DMS114 treated with DMSO at 0.1 percent for 48 hours (cell line): ENCODE measurements at regions not wholly inside any gene's neighbourhood (a gene's known extent, or its start where the extent isn't known, plus 50 kb on each side); places are given as distances from the start of the nearest gene placed in this dataset.
"Not testable (repeated sequence)": the region's sequence is repeated elsewhere in the genome, so short reads cannot be mapped to it uniquely, and the experiment has no call there.

ENCODE experiments used
- DNase-seq: peaks from one replicate; lab custom pipeline; 2025; ENCODE audit not compliant: unreplicated experiment; lab: John Stamatoyannopoulos, UW

DNA sequence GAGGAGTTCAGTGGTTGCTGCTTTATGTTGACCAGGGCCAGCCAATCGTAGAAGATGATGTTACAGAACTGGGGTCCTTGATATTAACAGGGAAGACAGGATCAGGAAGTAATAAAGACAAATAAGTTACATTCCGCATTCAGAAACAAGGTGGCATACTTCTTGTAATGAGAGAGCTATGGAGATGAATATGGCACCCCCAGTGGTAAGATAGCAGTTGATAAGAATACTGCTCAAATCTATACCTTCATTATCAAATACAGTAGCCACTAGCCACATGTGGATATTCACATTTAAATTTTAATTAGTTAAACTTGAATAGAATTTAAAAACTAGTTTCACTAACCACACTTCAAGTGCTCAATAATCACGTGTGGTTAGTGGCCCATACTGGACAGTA is 290.4 kb upstream of the RBMS1 start:
- no peak for DNase-seq

GRCh38 chr2:160790738-160791137 is 297.1 kb upstream of the RBMS1 start:
- no peak for DNase-seq

DNA sequence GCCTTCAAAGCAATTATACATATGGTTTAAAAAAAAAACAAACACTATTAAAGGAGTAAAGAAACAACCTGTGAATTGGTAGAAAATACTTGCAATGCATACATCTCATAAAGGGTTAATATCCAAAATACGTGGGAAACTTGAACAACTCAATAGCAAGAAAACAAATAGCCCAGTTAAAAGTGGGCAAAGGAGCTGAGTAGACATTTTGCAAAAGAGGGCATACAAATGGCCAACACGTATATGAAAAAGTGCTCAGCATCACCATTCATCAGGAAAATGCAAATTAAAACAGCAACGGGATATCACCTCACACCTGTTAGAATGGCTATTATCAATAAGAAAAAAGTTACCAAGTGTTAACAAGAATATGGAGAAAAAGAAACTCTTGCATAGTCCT is 298.3 kb upstream of the RBMS1 start:
- no peak for DNase-seq

DNA sequence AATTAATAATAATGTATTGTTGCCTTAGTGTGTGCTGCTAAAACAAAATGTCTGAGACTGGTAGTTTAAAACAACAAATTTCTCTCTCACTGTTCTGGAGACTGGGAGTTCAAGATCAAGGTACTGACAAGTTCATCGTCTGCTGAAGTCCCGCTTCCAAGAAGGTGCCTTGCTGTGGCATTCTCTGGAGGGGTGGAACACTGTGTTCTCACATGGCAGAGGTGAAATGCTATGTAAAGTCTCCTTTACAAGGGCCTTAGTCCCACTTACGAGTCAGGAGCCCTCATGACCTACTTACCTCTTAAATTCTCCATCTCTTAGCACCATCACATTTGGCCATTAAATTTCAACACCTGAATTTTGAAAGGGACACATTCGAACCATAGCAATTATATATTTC is 299.2 kb upstream of the RBMS1 start:
- no peak for DNase-seq

DNA sequence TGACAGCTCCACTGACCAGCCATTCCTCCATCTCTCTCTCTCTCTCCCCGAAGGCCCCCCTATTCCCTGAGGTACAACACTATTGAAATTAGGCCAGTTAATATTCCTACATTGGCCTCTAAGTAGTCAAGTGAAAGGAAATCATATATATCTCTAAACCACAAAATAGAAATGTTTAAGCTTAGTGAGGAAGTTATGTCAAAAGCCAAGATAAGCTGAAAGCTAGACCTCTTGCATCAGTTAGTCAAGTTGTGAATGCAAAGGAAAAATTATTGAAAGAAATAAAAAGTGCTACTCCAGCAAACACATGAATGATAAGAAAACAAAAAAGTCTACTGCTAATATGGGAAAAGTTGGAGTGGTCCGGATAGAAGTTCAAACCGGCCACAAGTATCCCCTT is 301.3 kb upstream of the RBMS1 start:
- no peak for DNase-seq

- no peak for DNase-seq
These were observed 310.3 kb upstream of the RBMS1 start for GRCh38 chr2:160803881-160804280.

GRCh38 chr2:160810406-160810805 is 316.8 kb upstream of the RBMS1 start:
- no peak for DNase-seq

GRCh38 chr2:160812830-160813505 is 319.4 kb upstream of the RBMS1 start:
- no peak for DNase-seq

- DNase-seq = no peak
These were observed 319.9 kb upstream of the RBMS1 start for GRCh38 chr2:160813506-160813858.

DNA sequence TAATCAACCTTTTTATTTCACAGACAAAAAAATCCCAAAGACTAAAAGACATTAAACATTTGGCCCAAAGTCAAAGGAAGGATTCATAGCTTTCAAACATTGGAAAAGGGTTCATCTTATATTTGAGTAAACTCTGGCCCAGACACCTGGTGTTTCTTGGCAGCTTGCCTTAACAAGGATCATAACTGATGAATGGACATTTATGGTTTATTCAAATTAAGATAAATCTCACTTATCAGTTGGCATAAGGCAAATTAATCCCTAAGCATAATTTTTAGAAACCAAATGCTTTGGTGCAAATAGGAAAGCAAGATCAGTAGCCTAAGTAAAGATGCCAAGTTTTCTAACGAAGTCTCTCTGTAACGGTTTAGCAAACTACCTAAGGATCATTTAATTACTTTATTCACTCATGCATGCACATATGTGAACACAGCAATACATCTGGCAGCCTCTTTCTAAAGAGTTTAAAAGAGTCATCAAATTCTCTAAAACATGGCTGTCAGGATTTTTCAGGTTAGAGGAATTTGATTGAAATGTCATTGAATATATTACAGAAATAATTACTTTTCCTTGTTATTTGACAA is 323.4 kb upstream of the RBMS1 start:
- DNase-seq = no peak

DNA sequence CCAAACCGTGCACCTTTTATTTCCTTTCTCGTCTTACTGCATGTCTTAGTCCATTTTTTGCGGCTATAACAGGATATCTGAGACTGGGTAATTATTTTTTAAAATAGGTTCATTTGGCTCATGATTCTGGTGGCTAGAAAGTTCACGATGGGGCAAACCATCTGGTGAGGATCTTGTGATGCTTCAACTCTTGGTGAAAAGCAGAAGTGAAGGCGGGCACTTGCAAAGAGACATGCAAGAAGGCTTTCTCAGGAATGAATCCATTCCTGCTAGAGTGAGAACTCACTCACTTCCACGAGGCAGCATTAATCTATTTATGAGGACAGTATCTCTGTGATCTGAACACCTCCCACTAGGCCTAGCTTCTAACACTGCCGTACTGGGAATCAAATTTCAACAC is 327.1 kb upstream of the RBMS1 start:
- no peak for DNase-seq

DNA sequence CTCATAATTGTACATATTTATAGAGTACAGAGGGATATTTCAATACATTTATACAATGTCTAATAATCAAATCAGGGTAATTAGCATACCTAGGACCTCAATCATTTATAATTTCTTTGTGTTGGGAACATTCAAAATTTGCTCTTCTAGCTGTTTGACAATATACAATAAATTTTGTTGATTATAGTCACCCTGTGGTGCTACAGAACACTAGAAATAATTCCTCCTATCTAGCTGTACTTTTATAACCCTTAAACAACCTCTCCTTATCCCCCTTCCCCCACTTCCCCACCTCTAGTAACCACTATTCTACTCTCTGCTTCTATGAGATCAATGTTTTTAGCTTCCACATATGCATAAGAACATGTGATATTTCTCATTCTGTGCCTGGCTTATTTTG is 328.4 kb upstream of the RBMS1 start:
- no peak for DNase-seq

- DNase-seq = no peak
These were observed 331.8 kb upstream of the RBMS1 start for GRCh38 chr2:160825433-160825832.

GRCh38 chr2:160826496-160826895 is 332.9 kb upstream of the RBMS1 start:
- DNase-seq = no peak

GRCh38 chr2:160828076-160828475 is 332.2 kb upstream of the TANK start:
- DNase-seq = no peak

DNA sequence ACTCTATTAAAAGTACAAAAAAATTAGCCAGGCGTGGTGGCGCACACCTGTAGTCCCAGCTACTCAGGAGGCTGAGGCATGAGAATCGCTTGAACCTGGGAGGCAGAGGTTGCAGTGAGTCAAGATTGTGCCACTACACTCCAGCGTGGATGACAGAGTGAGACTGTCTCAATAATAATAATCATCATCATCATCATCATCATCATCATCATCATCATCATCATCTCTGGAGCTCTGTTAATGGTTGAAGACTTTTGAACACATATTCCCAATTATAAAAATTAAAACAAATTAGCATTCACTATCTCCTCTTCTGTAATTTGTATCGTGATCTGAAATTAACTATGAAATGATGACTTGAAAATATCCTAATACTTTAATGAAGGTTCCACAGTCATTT is 327.8 kb upstream of the TANK start:
- not testable (repeated sequence) for DNase-seq

DNA sequence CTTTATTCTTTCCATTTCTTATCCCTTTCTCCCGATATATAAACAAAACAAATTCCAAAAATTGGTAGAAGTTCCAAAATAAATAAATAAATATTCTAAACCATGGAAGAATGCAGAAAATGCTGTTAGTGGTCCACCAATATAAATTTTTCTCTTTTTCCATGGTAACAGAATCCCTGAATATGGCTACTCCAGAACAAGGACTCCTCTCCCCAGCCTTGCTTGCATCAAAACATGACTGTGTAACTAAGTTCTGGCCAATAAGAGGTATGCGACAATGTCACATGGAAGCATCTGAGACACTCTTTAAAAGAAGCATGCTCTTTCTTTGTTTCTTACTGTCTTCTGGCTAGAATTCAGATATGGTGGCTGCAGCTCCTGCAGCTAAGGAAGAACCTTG is 325.1 kb upstream of the TANK start:
- DNase-seq = no peak

- no peak for DNase-seq
These were observed 323.5 kb upstream of the TANK start for GRCh38 chr2:160836755-160837154.

GRCh38 chr2:160837416-160837815 is 322.8 kb upstream of the TANK start:
- DNase-seq = no peak

GRCh38 chr2:160838147-160838546 is 322.1 kb upstream of the TANK start:
- no peak for DNase-seq

- no peak for DNase-seq
These were observed 321.5 kb upstream of the TANK start for GRCh38 chr2:160838691-160839090.

DNA sequence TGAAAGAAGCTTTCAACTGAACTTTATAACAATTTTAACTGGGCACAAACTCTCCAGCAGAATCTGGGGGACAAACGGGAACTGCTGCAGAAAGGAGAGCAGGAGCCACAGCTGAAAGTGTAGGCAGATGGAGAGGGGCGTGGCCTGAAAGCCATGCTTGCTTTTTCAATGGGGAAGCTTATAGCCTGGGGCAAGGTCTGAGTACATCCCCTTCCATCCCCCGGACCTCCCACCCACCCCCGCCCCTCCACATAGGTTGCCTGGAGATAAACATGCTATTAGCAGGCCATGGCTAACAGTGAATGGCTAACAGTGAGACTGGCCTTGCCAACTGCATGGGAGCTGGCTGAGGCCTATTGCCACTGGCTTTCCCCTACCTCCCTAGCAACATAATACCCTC is 317.9 kb upstream of the TANK start:
- no peak for DNase-seq

DNA sequence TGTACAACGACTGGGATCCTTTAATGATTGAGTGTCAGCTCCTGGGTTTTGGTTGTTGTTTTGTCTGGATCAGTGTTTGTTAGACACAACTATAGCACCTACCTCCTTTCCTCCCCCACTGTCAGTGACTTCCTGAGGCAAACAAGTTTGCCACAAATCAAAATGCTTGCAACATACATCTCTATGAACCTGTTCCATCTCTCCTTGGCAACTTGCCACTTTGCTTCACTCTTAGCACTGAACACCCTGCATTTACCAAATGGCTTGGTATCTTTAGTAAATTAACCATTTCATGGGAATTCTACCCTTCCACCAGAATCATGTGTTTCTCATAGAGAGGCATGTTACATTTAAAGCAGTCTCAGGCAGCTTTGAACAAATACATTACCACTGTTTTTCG is 301.1 kb upstream of the TANK start:
- no peak for DNase-seq
